WI38 (cell line): ENCODE measurements at regions not wholly inside any gene's neighbourhood (a gene's known extent, or its start where the extent isn't known, plus 50 kb on each side); places are given as distances from the start of the nearest gene placed in this dataset.
A peak's percentile ranks its signal among the peaks of the same experiment; 100 is the strongest.
"Not testable (repeated sequence)": the region's sequence is repeated elsewhere in the genome, so short reads cannot be mapped to it uniquely, and the experiment has no call there.

Experiments
- H3K4me3 ChIP-seq: 2 replicates; pipeline ENCODE4 v1.5.1; 2011; ENCODE audit warnings: low read depth, mild to moderate bottlenecking, control low read depth, low read length
- TF ChIP-seq, protein P1 (sequence below): IDR thresholded peaks from 2 replicates; pipeline ENCODE4 v1.5.1; 2012; ENCODE audit warnings: low read depth, mild to moderate bottlenecking, control low read depth, low read length

DNA sequence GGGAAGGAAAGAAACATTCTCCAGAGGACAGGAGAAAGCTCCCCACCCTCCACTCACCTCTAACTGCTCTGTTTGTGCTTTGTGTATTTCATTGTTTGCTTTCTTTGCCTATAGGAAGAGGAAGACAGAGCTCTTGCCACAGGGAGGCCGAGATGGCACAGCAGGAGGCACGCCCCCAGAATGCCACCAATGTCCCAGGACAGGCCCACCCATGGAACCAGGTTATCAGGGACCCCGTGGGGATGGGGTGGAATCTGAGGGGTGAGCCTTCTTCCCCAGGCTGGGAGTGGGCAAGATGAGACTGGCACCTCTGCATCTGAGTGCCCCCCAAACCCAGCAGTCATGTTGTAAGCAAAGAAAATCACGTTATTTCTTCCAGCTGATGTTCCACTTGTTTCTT, 155.8 kb downstream of the TBC1D2B start:
- H3K4me3 ChIP-seq: no peak overlapping the region
- TF ChIP-seq, protein P1, sequence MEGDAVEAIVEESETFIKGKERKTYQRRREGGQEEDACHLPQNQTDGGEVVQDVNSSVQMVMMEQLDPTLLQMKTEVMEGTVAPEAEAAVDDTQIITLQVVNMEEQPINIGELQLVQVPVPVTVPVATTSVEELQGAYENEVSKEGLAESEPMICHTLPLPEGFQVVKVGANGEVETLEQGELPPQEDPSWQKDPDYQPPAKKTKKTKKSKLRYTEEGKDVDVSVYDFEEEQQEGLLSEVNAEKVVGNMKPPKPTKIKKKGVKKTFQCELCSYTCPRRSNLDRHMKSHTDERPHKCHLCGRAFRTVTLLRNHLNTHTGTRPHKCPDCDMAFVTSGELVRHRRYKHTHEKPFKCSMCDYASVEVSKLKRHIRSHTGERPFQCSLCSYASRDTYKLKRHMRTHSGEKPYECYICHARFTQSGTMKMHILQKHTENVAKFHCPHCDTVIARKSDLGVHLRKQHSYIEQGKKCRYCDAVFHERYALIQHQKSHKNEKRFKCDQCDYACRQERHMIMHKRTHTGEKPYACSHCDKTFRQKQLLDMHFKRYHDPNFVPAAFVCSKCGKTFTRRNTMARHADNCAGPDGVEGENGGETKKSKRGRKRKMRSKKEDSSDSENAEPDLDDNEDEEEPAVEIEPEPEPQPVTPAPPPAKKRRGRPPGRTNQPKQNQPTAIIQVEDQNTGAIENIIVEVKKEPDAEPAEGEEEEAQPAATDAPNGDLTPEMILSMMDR: no peak

DNA sequence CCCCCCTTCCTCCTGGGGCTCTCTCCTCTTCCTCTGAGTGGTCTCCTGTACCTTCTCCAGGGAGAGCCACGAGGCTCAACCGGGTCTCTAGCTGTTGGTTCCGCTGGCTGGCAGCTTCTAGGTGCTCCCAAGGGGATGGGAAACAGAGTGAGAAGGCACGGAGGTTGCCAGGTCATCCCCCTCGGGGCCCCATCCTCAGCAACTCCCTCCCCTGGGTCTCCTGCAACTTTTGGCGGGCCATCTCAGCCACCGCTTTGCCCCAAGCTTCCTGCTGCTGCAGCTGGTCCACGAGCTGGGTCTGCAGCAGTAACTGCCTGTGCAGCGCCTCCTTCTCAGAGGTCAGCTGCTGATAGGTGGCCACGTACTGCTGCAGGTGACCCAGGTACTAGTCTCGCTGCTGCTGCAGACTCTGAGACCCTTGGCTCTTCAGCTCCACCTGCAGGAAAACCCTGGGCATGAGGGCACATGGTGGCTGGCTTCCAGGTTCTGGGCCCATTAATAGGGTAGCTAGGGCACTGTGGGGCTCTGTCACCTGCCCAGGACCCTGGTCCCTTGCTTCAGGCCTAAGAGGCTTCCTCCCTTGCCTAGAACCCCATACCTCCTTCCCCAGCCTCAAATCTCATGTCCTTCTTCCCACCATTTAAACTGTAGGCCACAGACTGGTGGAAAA, 160.4 kb downstream of the TBC1D2B start:
- not testable (repeated sequence) for H3K4me3 ChIP-seq

DNA sequence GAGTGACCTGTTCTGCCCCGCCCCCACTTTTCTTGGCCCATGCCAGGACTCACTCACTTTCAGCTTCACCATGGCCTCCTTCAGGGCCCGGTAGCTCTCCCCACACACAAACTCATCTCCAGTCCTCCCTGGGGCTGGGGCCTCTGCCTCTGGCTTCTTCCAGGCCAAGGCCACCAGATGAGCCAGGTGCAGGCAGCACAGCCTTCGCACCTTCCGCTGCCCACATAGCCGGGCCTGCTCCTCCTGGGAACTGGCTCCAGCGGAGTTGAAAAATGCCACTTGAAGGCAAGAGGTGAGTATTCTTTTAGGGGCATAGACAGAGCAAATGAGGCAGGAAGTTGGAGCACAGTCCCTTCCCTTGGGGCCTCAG, 161.6 kb downstream of the TBC1D2B start:
- H3K4me3 ChIP-seq: not testable (repeated sequence)

DNA sequence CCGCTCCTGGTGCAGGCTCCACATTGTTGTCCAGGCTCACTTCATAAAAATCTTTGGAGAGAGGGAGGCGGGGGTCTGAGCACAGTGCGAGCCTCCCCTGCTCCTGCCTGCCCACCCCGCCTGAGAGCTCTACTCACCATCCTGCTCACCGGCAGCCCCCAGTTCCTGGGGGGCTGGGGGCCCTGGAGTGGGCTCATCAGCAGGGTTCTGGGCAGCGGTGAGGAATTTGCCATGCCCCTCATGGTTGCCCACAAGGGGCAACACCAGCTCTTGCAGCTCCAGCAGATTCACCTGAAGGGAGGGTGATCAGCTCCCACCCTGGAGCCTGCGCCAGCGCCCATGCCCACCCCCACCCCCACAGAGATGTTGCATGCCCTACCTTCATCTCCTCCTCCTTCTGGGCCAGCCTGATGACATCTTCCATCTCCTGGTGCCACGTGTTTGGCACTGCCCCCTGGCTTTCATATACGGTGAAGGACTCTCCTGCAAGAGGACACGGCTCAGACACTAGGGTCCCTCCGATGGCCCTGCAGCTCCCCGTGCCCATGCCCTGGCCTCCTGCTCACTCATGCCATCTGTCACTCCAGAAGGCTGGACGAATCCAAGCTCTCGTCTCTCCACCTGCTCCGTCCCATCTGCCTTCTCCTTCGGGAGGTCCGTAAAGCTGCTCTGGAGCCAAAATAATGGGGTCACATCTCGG, 162.1 kb downstream of the TBC1D2B start:
- TF ChIP-seq, protein P1: no peak
- H3K4me3 ChIP-seq: no peak overlapping the region

DNA sequence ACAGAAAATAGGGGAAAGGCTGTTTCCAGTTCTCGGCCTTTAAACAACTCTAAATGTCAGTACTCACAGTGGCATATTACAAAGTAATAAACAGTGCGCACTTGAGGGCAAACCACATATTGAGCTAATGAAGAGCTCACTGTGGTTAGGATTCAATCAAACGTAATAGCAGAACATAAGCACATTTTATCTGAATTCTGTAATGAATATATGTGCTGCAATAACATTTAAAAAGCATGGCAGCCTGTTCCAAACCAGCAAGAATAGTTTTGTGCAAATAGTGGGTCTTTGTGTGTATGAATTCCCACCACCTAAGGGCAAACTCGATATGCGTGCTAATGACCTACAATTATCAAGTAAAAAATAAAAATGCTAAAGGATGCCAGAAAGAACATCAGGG, 163.0 kb downstream of the TBC1D2B start:
- H3K4me3 ChIP-seq: not testable (repeated sequence)

DNA sequence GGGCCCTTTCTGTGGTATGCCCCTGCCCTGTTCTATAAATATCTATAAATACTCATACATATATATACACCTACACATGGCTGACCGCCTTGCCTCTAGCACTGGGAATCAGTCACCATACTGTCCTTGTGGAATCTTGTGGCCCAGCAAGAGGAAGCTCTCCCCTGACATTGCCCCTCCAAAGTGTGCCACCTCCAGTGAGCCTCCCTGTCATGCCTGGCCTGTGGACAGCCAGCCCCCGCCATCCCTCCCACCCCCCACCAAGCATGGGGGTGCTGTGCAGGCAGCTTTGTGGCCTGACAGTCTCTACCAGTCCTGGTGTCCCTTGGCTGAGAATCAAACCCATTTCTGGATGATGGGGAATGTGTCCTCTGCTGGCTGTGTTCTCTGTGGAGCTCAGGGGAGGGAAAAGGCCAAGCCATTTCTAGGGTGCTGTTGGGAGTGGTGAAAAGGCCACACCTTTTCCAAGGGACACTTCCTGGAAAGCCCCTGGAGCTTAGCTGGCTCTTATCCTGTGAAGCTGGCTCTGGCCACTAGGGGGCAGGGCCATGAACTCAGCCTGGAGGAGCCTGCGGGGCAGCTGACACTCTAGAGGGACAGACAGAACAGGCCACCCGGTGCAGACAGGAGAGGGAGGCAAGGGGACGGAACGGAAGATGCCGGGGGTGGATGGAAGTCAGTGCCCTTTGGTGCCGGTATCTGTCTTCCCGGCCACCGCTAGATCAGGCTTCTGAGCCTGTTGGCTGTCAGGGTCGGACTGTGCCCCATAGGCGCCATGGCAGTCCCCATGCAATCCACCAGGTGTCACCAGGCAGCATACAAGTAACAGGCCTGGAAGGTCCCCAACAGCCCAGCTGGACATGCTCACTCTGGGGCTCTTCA, 167.2 kb downstream of the TBC1D2B start:
- H3K4me3 ChIP-seq: peak overlapping the region; percentile 49
- TF ChIP-seq, protein P1: peak; percentile 68

DNA sequence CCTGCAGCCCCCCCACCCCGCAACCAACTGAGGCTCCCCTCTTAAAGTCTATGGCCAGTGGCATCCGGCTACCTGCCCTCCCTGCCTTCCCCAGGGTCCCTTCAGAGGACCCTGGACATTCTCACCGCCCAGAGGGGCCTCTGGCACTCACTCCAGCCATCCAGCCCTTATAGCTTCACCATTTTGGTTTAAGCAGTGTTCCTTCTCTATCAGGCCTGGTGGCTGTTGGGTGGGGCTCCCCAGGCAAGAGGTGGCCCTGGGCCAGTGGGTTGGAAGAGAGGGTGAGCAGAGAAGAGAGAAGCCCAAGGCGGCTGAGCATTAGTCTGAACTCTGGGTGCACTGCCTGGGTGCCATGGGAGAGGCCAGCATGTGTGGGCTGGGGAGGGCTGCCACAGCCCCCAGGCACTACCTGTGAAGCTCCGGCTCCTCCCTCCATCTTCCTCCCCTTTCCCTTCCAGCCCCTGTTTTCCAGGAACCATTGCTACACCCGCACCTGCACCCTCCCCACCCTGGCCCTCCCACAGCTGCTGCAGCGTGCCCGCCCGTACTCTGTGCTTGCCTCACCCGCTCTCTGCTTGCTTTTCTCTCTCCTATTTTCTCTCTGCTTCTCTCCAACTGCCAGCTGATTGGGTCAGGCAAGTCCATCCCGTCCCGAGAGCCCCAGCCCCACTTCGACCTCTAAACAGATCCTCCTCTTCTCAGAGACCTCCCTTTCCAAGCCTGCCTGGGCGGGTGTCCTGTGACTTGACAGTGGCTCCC, 168.2 kb downstream of the TBC1D2B start:
- TF ChIP-seq, protein P1: no peak
- H3K4me3 ChIP-seq: no peak overlapping the region

DNA sequence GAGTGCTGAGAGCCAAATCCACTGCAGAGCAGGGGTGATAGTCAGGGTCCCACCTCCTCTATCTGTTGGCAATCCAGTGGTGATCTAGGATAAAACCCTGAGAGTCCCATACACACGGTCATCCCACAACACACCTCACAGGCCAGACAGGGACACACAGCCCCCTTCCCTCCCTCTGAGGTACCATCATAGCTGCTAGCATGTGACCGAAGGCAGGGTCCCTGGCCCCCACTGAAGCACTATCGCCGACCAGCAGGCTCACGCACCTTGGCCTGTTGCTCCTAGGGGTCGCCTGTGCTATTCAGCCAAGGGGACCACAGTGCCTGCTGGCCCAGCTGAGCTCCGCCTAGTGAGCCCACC, 168.8 kb downstream of the TBC1D2B start:
- not testable (repeated sequence) for H3K4me3 ChIP-seq
